ENCODE measurements at regions not wholly inside any gene's neighbourhood (a gene's known extent, or its start where the extent isn't known, plus 50 kb on each side); places are given as distances from the start of the nearest gene placed in this dataset.

GRCh38 chr7:85376589-85376988 lies 189.7 kb upstream of the SEMA3D start:
- Histone ChIP-seq H3K79me2 (ENCODE audit: control insufficient read depth, insufficient read depth, low read length) (no peaks in the 10 kb centered on the region), H2AFZ (ENCODE audit: insufficient read depth, low read depth, low read length, poor library complexity, severe bottlenecking) (no peak overlapping the region), H3K4me3 (ENCODE audit: control extremely low read depth in 1 of 5, extremely low read depth in 1 of 5, insufficient read depth in 1 of 5, low read depth in 2 of 5, low read length in 4 of 5) (no peak overlapping the region), H3K9ac (ENCODE audit: low read length) (no peak overlapping the region), H3K9me3 (ENCODE audit: control extremely low read depth in 1 of 3, control insufficient read depth in 2 of 3, insufficient read depth in 1 of 3, low read length in 2 of 3) (no peaks in the 10 kb centered on the region), H3K36me3 (replicated peaks in 1 of 2; ENCODE audit: control extremely low read depth in 1 of 2, control insufficient read depth in 1 of 2, extremely low read depth in 1 of 2, insufficient read depth in 2 of 2, low read length in 1 of 2) (no peaks in the 10 kb centered on the region), H3K4me1 (ENCODE audit: control insufficient read depth in 2 of 2, insufficient read depth in 2 of 2, low read length in 2 of 2) (no peaks in the 10 kb centered on the region), H4K20me1 (ENCODE audit: control insufficient read depth, insufficient read depth, low read length, poor library complexity, severe bottlenecking) (no peaks in the 10 kb centered on the region), H3K27me3 (replicated peaks in 1 of 4; ENCODE audit: control extremely low read depth in 1 of 4, control insufficient read depth in 3 of 4, insufficient read depth in 4 of 4, low read length in 3 of 4) (no peaks in the 10 kb centered on the region), H3K27ac (ENCODE audit: low read length in 2 of 2) (no peak overlapping the region), H3K4me2 (replicated peaks; ENCODE audit: low read depth, low read length, poor library complexity, severe bottlenecking) (no peak overlapping the region)
- CTCF ChIA-PET: no interaction called here
- TF ChIP-seq CTCF (IDR thresholded peaks at IDR 0.05): no peak
- TF ChIP-seq EZH2 (IDR thresholded peaks at IDR 0.05; ENCODE audit: borderline replicate concordance, insufficient read depth, low read depth, low read length, poor library complexity, severe bottlenecking): no peak
- Mint-ChIP-seq H3K4me3 (no peak overlapping the region), H3K27me3 (no peaks in the 10 kb centered on the region), H3K9me3 (ENCODE audit: insufficient read depth) (no peaks in the 10 kb centered on the region), H3K4me1 (no peaks in the 10 kb centered on the region), H3K27ac (no peak overlapping the region)
- WGBS (ENCODE audit: insufficient coverage): 83% methylated on average over 1 of the region's 2 CpGs
- intact Hi-C loops (cut with micrococcal nuclease): no loop called here
- ATAC-seq (ENCODE audit: low read depth): no peak
- POLR2A ChIA-PET: no interaction called here
- DNase-seq: no peak

GRCh38 chr7:85356916-85357315 lies 170.1 kb upstream of the SEMA3D start:
- no peaks in the 10 kb centered on the region for H3K27me3 ChIP-seq (replicated peaks in 1 of 4; ENCODE audit: control extremely low read depth in 1 of 4, control insufficient read depth in 3 of 4, insufficient read depth in 4 of 4, low read length in 3 of 4)
- H3K4me1 Mint-ChIP-seq: no peaks in the 10 kb centered on the region
- CTCF ChIA-PET: no interaction called here
- no peak overlapping the region for H3K9ac ChIP-seq (ENCODE audit: low read length)
- H3K4me1 ChIP-seq (ENCODE audit: control insufficient read depth in 2 of 2, insufficient read depth in 2 of 2, low read length in 2 of 2): no peaks in the 10 kb centered on the region
- DNase-seq (no peak), ATAC-seq (ENCODE audit: low read depth) (no peak)
- H3K9me3 Mint-ChIP-seq (ENCODE audit: insufficient read depth): no peaks in the 10 kb centered on the region
- H2AFZ ChIP-seq (ENCODE audit: insufficient read depth, low read depth, low read length, poor library complexity, severe bottlenecking): no peak overlapping the region
- H3K36me3 ChIP-seq (replicated peaks in 1 of 2; ENCODE audit: control extremely low read depth in 1 of 2, control insufficient read depth in 1 of 2, extremely low read depth in 1 of 2, insufficient read depth in 2 of 2, low read length in 1 of 2): no peaks in the 10 kb centered on the region
- no peaks in the 10 kb centered on the region for H3K9me3 ChIP-seq (ENCODE audit: control extremely low read depth in 1 of 3, control insufficient read depth in 2 of 3, insufficient read depth in 1 of 3, low read length in 2 of 3)
- intact Hi-C loops (cut with micrococcal nuclease): no loop called here
- peaks cover 4% of the 10 kb centered on the region for H3K27me3 Mint-ChIP-seq
- no peaks in the 10 kb centered on the region for H3K79me2 ChIP-seq (ENCODE audit: control insufficient read depth, insufficient read depth, low read length)
- H4K20me1 ChIP-seq (ENCODE audit: control insufficient read depth, insufficient read depth, low read length, poor library complexity, severe bottlenecking): no peaks in the 10 kb centered on the region
- no peak overlapping the region for H3K4me2 ChIP-seq (replicated peaks; ENCODE audit: low read depth, low read length, poor library complexity, severe bottlenecking)
- no peak overlapping the region for H3K27ac Mint-ChIP-seq
- no CpG with 5 or more reads among the region's 1 CpG for WGBS (ENCODE audit: insufficient coverage)
- no peak for TF ChIP-seq CTCF (IDR thresholded peaks at IDR 0.05)
- TF ChIP-seq EZH2 (IDR thresholded peaks at IDR 0.05; ENCODE audit: borderline replicate concordance, insufficient read depth, low read depth, low read length, poor library complexity, severe bottlenecking): no peak
- no peak overlapping the region for H3K27ac ChIP-seq (ENCODE audit: low read length in 2 of 2)
- H3K4me3 ChIP-seq (ENCODE audit: control extremely low read depth in 1 of 5, extremely low read depth in 1 of 5, insufficient read depth in 1 of 5, low read depth in 2 of 5, low read length in 4 of 5): no peak overlapping the region
- POLR2A ChIA-PET: no interaction called here
- no peak overlapping the region for H3K4me3 Mint-ChIP-seq
